LoVo (cell line): ENCODE measurements at regions not wholly inside any gene's neighbourhood (a gene's known extent, or its start where the extent isn't known, plus 50 kb on each side); places are given as distances from the start of the nearest gene placed in this dataset.

ENCODE experiments used
- DNase-seq: peaks from one replicate; pipeline ENCODE4 v3.0.0-alpha.2; 2016; ENCODE audit warnings: low spot score

GRCh38 chr2:58665154-58665553, 424.0 kb upstream of the FANCL start:
- no peak for DNase-seq

GRCh38 chr2:58664523-58665151, 423.5 kb upstream of the FANCL start:
- no peak for DNase-seq

- DNase-seq = no peak
Observed at GRCh38 chr2:58660046-58660445, 418.9 kb upstream of the FANCL start.

- no peak for DNase-seq
Observed at GRCh38 chr2:58655152-58655551, 414.0 kb upstream of the FANCL start.

- no peak for DNase-seq
Observed at GRCh38 chr2:58651930-58652329, 410.8 kb upstream of the FANCL start.

GRCh38 chr2:58650781-58651180, 409.7 kb upstream of the FANCL start:
- no peak for DNase-seq

GRCh38 chr2:58649756-58650155, 408.6 kb upstream of the FANCL start:
- DNase-seq = no peak

GRCh38 chr2:58645017-58645416, 403.9 kb upstream of the FANCL start:
- DNase-seq = no peak

- no peak for DNase-seq
Observed at GRCh38 chr2:58644451-58644850, 403.3 kb upstream of the FANCL start.

- no peak for DNase-seq
Observed at GRCh38 chr2:58641001-58641400, 399.9 kb upstream of the FANCL start.

GRCh38 chr2:58640042-58640441, 398.9 kb upstream of the FANCL start:
- no peak for DNase-seq

GRCh38 chr2:58638256-58638805, 397.2 kb upstream of the FANCL start:
- no peak for DNase-seq

GRCh38 chr2:58636872-58637271, 395.7 kb upstream of the FANCL start:
- no peak for DNase-seq

GRCh38 chr2:58635801-58636375, 394.8 kb upstream of the FANCL start:
- no peak for DNase-seq

- DNase-seq = peak; percentile 9
Observed at GRCh38 chr2:58634653-58635370, 393.7 kb upstream of the FANCL start.

- DNase-seq = no peak
Observed at GRCh38 chr2:58633613-58634365, 392.7 kb upstream of the FANCL start.

GRCh38 chr2:58631986-58632385, 390.9 kb upstream of the FANCL start:
- no peak for DNase-seq

- no peak for DNase-seq
Observed at GRCh38 chr2:58629545-58630119, 388.5 kb upstream of the FANCL start.

GRCh38 chr2:58620896-58621295, 379.8 kb upstream of the FANCL start:
- DNase-seq = no peak

- no peak for DNase-seq
Observed at GRCh38 chr2:58620093-58620492, 379.0 kb upstream of the FANCL start.

GRCh38 chr2:58616961-58617360, 375.8 kb upstream of the FANCL start:
- DNase-seq = no peak

GRCh38 chr2:58614219-58614618, 373.1 kb upstream of the FANCL start:
- no peak for DNase-seq
